ENCODE measurements at regions not wholly inside any gene's neighbourhood (a gene's known extent, or its start where the extent isn't known, plus 50 kb on each side); places are given as distances from the start of the nearest gene placed in this dataset.

DNA sequence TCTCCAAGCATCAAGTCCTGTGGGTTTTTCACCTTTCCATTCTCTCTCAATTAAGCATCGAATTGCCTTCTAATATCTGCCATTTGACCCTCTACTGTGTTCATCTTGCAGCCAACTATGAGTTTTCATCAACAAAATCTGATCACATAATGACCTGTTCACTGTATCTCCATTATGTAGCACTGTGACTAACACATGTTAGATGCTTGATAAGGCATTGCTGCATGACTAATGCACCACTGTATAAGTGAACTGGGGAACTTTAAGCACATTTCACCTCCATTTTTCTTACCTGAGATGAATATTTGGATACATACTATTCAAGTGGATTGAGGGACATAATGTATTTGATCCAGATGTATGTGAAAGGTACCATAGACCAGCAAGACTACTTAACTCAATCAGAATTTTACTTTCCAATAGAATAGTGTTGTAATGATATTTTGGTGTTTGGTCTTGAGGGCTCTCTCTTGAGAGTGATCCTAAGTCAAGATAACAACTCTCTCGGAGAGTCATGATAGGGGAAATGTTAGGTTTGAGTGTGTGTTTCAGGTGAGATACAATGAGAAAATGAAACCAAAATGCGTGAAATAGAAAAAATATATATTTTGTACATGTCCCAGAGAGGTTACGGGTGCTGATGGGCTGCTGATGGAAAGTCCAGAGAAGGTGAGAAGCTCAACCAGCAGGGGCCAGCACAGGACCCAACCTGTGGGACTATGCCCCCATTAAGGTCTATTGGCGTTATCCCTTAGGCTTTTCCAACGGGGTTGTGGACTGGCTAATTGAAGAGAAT, 60.2 kb upstream of the HS3ST1 start:
- no peak overlapping the region for H3K4me3 ChIP-seq (ENCODE audit: low read depth, low read length)
- TF ChIP-seq, protein P1, sequence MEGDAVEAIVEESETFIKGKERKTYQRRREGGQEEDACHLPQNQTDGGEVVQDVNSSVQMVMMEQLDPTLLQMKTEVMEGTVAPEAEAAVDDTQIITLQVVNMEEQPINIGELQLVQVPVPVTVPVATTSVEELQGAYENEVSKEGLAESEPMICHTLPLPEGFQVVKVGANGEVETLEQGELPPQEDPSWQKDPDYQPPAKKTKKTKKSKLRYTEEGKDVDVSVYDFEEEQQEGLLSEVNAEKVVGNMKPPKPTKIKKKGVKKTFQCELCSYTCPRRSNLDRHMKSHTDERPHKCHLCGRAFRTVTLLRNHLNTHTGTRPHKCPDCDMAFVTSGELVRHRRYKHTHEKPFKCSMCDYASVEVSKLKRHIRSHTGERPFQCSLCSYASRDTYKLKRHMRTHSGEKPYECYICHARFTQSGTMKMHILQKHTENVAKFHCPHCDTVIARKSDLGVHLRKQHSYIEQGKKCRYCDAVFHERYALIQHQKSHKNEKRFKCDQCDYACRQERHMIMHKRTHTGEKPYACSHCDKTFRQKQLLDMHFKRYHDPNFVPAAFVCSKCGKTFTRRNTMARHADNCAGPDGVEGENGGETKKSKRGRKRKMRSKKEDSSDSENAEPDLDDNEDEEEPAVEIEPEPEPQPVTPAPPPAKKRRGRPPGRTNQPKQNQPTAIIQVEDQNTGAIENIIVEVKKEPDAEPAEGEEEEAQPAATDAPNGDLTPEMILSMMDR (conservative IDR thresholded peaks at IDR 0.05; ENCODE audit: low read depth, low read length) = no peak
- no peak for DNase-seq (ENCODE audit: low read depth)

DNA sequence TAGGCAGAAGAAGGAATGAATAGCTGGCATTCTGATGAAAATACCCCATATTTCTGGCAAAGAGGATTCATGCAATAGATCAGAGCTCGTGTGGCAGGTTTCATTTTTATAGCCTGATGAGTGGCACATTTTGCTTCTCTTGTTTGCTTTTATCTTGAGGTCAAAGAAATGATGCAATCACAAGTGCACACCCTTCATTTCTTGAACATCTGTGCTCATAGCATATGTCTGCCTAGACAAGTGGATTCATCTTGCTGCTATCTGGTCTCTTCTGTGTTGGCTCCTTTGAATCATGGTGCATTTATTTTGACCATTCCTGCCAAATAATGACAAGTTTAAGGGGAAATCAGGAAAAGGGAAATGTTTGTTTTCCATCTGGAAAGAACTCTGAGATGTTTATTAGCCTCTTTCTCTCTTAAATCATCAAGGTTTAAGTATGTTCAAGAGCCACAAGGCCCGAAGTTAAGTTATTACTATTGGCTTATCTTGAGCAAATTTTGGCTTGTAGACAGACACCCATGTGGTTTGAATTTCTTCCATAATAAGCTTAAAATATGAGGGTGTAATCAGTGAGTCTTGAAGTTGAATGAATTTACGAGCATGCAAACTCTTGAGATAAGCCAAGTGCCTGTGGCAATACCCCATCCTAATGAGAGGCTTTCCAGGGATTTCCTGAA, 59.3 kb upstream of the HS3ST1 start:
- peak; percentile 41 for DNase-seq (ENCODE audit: low read depth)
- H3K4me3 ChIP-seq (ENCODE audit: low read depth, low read length) = no peak overlapping the region
- TF ChIP-seq, protein P1 (conservative IDR thresholded peaks at IDR 0.05; ENCODE audit: low read depth, low read length) = no peak

DNA sequence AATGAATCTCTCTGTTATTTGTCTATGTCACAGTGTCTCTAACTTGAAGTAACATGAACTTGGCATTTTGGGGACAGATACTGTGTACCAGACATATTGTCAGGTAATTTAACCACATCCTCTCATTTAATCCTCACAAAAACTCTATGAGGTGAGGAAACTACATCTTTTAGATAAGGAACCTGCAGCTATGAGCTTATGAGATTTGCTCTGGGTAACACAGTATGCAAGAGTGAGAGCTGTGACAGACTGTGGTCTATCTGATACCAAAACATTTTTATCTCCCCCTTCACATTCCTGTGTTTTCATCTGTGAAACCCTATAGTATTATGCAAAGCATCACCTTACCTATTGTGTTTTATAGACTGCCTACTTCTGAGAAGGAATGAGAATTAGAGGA, 58.4 kb upstream of the HS3ST1 start:
- no peak overlapping the region for H3K4me3 ChIP-seq (ENCODE audit: low read depth, low read length)
- TF ChIP-seq, protein P1 (conservative IDR thresholded peaks at IDR 0.05; ENCODE audit: low read depth, low read length) = no peak
- DNase-seq (ENCODE audit: low read depth) = no peak

DNA sequence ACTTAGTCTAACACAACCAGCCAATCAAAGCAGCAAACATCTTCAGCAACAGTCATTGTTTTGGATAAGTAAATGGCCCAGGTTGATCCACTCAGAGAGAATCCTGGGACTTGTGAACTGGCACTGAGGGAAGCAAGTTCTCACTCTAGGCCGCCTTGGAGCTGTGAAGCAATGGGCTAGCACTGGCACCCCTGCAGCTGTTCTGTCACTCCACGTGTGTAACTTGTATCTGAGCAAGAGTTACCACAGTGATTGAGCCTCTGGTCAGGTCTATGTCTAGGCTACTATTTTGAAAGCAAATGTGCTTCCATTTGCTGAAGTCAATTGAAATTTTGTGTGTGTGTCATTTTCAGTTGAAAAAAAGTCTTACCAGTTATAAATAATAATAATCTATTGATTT, 57.2 kb upstream of the HS3ST1 start:
- no peak for DNase-seq (ENCODE audit: low read depth)
- TF ChIP-seq, protein P1 (conservative IDR thresholded peaks at IDR 0.05; ENCODE audit: low read depth, low read length) = no peak

DNA sequence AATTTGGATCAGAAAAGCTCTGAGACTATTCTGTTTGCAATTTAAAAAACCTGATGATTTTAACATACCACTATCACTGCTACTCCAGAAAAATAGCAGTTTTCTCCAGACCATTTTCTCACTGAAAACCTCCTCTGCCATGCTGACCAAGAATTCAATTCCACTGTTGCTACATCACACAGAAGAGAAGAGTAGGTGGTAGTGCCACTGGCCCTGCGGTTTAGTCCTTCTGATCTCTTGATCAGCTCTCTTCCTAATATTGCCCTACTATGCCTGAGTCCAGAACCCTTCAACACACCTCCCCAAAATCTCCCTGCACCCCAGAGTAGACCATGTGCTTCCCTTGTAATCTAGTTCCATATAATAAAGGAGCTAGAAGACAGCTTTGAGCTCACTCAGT, 55.8 kb upstream of the HS3ST1 start:
- no peak for DNase-seq (ENCODE audit: low read depth)
- H3K4me3 ChIP-seq (ENCODE audit: low read depth, low read length) = no peak overlapping the region
- TF ChIP-seq, protein P1 (conservative IDR thresholded peaks at IDR 0.05; ENCODE audit: low read depth, low read length) = no peak

More for the DNA sequence above, 57.2 kb upstream of the HS3ST1 start:
- no peak overlapping the region for H3K4me3 ChIP-seq (ENCODE audit: low read depth, low read length)

DNA sequence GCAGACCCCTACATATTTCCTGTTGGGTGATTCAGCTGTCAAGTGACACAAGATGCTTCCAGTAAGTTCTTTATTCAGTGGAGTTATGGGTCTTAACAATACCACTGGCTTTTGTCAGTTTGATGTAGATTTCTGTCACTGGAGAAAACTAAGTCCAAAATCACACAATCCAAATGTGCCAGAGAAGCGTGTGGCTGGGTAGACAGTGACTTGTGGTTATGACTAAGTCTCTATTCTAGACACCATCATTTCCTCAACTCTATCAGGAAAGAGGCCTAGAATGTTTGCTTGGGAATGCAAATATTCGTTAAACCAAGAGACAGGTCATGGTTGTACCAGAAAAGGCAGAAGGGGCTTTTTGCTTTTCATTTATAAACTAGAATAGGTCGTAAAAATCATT, 54.4 kb upstream of the HS3ST1 start:
- TF ChIP-seq, protein P1 (conservative IDR thresholded peaks at IDR 0.05; ENCODE audit: low read depth, low read length) = no peak
- DNase-seq (ENCODE audit: low read depth) = peak; percentile 10
- H3K4me3 ChIP-seq (ENCODE audit: low read depth, low read length) = no peak overlapping the region
